ENCODE measurements at regions not wholly inside any gene's neighbourhood (a gene's known extent, or its start where the extent isn't known, plus 50 kb on each side); places are given as distances from the start of the nearest gene placed in this dataset.
"Not testable (repeated sequence)": the region's sequence is repeated elsewhere in the genome, so short reads cannot be mapped to it uniquely, and the experiment has no call there.

DNA sequence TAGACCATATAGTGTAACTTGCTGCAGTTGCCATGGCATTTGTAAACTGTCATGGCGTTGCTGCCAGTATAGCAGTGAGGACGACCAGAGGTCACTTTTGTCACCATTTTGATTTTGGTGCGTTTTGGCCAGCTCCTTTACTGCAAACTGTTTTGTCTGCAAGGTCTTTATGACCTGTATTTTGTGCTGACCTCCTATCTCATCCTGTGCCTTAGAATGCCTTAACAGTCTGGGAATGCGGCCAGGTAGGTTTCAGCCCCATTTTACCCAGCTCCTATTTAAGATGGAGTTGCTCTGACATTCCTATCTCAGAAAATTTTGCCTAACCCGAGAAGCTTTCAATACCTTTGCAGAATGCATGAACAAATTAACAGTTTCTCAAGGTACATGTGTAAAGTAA lies 914.4 kb upstream of the ACO1 start:
- FAIRE-seq, result no peak

DNA sequence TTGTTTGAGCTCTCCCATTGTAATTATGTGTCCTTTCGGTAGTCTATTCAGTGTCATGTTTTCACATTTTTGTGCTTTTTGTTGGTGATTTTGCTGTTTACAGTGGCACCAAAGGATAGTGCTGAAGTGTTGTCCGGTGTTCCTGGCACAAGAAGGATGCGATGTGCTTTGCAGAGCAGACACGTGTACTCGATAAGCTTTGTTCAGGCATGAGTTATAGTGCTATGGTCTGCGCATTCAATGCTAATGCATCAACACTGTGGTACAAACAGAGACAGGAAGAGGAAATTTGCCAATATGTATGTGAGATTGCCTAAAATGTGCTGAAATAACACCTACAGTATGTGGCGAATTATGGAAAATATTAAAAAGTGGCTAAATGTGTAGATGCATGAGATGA lies 913.4 kb upstream of the ACO1 start:
- DNase-seq (ENCODE audit: low spot score) (no peak), FAIRE-seq (no peak)

More for the DNA sequence above, 914.4 kb upstream of the ACO1 start:
- DNase-seq (ENCODE audit: low spot score), result no peak

DNA sequence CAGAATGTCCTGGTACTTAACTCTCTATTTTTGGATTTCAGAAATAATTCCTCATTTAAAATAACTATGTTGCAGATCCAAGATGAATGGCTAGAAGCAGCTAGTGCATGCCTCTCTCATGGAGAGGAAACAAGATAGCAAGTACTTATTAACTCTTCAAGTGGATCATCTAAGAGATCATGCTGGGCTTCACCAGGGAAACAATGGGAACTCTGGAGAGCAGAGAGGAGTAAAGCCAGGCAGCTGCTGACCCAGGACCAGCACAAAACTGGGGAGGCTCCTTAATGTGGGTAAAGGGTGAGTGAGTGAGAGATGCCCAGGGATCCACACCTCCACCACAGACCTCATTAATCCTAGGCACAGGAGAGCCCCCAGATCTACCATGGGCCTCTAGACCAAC lies 897.8 kb upstream of the ACO1 start:
- FAIRE-seq (no peak), DNase-seq (ENCODE audit: low spot score) (no peak)

DNA sequence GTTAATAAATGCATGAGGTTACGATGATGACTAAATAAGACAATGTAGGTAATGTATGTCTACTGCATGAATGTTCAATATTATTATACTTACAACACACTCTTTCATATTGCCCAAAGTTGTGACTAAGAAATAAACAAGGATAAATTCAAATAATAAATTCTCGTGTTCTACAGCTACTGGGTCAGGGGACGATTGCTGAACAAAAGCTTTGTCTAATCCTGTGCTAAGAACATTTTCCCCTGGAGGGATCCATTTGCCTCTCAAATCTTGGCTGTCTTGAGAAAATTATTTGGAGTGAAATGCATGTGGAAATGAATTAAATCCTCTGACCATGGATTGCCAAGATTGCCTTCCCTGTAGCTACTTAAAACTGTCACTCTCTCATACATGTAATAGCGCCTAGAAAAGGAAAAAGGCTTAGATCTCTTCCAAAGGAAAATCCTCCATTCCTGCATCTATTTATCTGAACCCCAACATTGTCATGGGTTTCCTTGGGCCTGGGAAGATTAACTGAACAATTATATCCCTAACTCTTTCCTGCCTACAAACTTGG lies 893.8 kb upstream of the ACO1 start:
- DNase-seq (ENCODE audit: low spot score) (no peak), FAIRE-seq (no peak)

DNA sequence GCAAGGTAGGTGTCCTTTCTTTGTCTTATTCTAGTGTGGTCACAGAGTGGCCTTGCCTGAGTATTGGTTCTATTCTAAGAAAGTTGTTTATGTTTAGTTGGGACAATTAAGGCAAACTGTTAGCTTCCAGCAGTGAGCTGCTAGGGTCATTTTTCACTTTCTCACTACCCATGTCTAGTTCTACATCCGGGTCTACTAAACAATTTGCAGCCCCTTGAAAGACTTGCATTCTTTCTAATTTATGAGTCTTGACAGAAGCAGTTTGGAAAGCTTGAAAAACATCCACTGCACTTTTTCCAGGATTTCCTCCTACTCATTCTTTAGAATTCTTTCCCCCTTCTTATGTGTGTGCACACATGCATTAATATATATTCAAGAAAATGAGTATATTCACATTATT lies 892.2 kb upstream of the ACO1 start:
- FAIRE-seq, result no peak

DNA sequence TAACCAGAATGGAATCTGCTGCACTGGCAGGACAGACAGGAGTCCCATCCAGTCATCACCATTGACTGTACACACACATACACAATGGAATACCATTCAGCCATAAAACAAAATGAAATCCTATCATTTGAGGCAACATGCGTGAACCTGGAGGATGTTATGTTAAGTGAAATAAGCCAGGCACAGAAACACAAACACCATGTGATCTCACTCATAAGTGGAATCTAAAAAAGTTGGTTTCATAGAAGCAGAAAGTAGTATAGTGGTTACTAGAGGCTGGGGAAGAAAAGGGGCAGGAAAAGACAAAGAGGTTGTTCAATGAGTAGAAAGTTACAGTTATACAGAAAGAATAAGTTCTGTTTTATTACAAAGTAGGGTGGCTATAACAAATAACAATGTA lies 884.0 kb upstream of the ACO1 start:
- no peak for DNase-seq (ENCODE audit: low spot score)
- no peak for FAIRE-seq

More for the DNA sequence above, 892.2 kb upstream of the ACO1 start:
- DNase-seq (ENCODE audit: low spot score), result no peak

DNA sequence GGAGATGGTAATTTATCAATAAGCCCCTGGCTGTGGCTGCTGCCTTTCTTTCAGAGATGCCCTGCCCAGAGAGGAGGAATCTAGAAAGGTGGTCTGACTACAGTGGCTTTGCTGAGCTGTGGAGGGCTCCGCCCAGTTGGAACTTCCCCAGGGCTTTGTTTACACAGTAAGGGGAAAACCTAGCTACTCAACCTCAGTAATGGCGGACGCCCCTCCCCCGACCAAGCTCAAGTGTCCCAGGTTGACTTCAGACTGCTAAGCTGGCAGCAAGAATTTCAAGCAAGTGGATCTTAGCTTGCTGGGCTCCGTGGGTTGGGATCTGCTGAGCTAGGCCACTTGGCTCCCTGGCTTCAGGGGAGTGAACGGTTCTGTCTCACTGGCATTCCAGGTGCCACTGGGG lies 865.4 kb upstream of the ACO1 start:
- DNase-seq (ENCODE audit: low spot score) (no peak), FAIRE-seq (no peak)

DNA sequence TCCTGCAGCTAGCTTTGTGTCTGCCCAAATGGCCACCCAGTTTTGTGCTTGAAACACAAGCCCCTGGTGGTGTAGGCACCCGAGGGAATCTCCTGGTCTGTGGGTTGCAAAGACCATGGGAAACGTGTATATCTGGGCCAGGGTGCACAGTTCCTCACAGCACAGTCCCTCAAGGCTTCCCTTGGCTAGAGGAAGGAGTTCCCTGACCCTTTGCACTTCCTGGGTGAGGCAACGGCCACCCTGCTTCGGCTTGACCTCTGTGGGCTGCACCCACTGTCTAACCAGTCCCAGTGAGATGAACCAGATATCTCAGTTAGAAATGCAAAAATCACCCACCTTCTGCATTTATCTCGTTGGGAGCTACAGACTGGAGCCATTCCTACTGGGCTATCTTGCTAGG lies 865.0 kb upstream of the ACO1 start:
- FAIRE-seq, result no peak
- DNase-seq (ENCODE audit: low spot score), result no peak

DNA sequence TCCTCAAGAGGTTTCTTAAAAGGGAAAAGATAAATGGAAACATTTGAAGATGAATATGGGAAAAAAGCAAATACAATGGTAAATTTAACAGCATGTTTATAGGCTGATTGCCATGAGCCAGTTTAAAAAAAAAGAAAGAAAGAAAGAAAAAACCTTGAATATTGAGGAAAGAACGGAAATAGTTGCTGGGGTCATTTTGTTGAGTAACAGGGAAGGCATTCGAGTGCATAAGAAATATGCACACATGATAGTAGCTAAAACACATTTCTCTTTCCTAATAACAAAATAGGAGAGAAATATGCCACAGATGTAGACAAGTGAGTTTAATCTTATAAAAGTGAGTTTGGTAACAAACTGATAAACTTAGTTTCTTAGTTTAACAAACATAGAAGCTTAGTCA lies 864.6 kb upstream of the ACO1 start:
- DNase-seq (ENCODE audit: low spot score) (no peak), FAIRE-seq (no peak)

DNA sequence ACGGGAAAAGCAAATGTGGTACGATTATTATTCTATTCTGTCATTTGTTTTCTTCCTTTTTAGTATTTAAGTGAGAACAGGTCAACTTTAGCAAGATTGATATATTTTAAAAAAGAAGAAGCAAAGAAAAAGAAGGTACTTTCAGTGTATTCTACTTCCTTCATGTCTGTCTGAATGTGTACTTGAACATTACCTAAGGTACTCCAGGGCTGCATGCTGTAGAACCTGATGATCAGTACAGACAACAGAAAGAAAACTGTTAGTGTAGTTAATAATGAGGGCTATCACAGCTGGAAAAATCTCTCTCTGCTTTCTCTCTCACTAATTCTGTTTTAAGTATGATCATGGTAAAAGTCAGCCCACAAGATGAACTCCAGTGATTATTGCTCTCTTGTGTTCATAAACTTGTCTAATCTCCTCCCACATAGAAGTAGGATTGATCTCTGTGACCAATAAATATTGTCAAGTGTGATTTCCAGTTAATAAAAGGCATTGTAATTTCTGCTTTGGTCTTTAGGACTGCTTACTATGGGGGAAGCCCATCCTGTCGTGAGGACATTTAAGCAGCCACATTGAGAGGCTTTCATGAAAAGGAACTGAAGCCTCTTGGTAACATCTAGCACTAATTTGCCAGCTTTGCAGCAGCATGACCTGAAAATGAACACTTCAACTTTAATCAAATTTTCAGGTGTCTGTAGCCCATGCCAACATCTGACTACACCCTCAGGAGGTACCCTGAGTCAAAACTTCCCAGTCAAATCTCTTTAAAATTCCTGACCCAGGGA lies 864.0 kb upstream of the ACO1 start:
- no peak for DNase-seq (ENCODE audit: low spot score)
- FAIRE-seq, result no peak

DNA sequence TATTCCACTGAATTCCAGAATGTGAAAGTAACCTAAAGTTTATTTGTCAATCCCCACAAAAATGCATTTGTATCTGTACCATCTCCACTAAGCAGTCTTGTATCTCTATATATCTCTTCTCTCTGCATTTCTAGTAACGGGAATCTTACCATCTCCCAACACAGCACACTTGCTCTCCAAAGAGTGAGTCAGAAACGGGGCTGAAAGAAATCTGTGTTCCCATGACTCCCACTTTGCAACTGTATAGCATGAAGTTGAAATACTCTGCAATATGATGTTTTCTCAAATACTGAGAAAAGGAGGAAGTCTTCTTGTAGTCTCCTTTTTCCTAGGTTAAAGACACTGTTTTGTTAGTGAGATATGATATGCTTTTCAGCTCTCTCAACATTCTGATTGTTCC lies 848.8 kb upstream of the ACO1 start:
- no peak for FAIRE-seq
- DNase-seq (ENCODE audit: low spot score), result no peak

DNA sequence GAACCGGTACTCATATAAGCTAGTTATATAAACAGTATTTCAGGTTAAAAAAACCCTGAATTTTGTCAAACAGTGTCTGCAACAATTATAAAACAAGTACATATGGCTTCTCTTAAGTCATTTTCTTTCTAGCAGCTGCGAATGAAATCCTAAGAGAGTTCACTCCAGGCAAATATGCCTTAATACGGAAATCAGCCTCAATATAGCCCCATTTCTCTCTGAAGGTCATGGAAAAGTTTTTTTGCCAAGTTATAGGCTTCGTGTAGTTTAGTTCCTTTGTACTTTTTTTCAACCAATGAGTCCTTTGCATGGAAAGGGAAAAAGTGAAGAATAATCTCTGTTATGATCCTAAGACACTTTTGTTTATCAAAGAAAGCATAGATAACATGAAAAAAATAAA lies 848.0 kb upstream of the ACO1 start:
- DNase-seq (ENCODE audit: low spot score) (no peak), FAIRE-seq (no peak)

DNA sequence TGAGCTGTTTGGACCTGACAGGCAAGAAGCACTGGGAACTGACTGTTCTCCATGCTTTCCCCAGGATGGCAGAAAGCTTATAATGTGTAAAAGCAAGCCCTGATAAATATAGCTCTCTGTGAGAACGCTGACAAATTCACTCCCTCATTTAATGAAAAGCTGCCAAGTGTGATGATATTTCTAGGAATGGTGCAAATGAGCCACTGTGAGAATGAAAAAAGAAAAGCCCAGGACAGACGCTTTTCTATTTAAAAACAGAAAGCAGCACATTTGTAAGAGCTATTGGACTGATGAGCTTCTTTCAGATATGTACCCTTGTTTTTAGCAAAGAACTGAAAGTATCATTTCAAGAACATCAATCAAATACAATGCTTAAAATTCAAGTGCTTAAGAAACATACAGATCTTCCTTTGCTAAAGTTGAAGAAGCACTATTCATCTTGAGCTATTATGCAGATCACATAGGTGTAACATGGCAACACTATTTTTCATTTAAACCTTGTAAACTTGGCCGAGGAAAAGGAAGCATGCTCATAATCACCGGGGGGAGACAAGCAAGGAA lies 842.6 kb upstream of the ACO1 start:
- no peak for FAIRE-seq
- DNase-seq (ENCODE audit: low spot score), result no peak

DNA sequence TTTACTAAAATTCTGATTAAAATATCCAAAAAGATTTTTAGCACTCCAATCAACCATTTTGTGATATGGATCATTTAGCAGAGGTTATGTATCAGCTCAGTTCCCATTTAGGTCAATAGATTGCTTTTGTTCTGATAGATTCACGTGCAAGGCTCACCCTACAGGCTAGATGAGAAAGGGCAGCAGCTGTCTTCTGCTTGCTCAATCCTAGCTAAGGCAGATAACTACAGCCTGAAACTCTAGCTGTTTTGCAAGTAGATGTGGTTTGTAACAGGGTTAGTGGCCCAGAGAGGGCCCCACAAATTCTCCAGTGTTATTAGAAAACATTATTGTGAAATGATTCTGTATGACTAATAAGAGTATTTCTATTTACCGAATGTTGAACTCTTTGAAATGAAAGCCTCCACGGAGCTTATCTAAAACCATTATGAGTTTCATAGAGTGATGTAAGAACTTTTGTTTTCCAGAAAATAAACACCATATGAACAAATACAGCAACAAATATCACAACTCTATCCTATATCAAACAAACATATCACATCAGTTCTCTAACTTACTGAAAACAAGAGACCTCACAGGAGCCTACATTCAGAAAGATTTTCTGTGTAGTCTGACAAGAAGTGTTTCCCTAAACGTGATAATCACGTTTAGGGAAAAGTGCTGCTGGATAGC lies 841.9 kb upstream of the ACO1 start:
- FAIRE-seq, result no peak

DNA sequence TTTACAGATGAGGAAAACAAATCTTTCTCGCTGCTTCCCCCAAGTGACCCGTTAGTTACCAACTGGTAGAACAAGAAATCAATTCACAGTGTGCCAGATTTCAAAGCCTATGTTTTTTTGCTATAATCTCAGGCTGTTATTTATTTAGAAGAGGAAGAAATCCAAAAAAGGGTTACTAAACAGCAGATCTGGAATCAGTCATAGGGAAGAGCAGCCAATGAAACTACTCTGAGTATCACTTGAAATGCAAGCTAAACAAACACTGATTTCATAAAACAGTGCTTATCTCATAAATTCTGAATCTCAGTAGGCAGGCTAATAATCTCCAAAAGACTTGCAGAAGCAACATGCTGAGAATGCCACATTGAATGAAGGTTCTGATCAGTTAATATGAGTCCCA lies 829.5 kb upstream of the ACO1 start:
- DNase-seq (ENCODE audit: low spot score), result no peak
- no peak for FAIRE-seq

More for the DNA sequence above, 841.9 kb upstream of the ACO1 start:
- no peak for DNase-seq (ENCODE audit: low spot score)

DNA sequence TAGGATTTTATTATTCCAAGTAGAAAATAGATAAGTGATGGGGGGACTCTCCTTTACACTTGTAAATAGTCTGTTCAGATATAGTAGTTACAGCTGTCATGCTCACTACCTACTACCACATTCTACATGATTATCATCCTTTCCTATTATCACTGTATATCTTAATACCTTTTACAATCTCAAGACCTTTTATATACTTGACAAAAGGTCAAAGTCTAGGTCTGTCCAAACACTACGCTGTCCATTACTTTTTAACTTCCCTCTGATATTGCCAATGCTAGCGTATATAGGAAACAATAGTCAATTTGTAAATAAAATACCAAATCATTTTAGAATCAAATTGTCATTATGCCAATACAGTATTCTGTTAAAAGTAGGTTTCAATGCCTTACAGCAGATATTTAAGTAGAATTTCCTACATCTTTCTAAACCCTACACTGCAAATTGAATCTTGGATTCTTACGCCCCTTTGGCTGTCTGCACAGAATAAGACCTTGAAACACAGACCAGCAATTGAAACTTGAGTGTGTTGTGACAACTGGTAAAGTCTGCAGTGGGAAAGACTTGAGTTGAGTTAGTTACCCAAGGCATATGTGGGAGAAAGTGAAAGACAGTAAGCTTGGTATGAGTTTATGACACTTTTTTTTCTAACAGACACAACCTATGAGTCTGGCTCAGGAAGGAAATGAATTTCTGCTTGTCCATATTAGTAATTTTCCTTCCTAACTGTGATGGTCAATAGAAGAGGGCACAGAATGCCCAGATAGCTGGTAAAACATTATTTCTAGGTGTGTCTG lies 827.6 kb upstream of the ACO1 start:
- FAIRE-seq (no peak), DNase-seq (ENCODE audit: low spot score) (no peak)

DNA sequence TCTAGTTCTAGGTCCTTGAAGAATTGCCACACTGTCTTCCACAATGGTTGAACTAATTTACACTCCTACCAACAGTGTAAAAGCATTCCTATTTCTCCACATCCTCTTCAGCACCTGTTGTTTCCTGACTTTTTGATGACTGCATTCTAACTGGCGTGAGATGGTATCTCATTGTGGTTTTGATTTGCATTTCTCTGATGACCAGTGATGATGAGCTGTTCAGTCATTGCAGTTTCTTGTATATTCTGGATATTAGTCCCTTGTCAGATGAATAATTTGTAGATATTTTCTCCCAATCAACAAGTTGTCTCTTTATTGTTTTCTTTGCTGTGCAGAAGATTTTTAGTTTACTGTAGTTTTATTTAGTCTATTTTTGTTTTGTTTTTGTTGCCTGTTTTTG lies 812.3 kb upstream of the ACO1 start:
- DNase-seq (ENCODE audit: low spot score); FAIRE-seq: not testable (repeated sequence)

DNA sequence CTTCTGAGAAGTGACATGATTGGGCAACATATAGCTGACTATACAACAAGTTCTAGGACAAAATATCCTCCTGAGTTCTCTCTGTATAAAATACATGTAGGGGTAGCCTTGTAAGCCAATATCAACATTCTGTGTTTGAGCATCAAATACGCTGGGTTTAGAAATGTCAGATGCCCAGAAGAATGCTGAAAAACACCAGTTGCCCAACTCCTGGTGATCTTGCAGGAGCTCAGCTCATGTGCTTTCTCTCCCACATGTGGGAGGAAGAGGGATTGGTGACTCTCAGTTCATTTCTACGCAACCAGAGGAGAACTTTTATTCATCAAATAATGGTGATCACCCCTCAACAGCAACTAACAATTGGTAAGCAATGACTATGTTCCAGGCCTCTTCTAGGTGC lies 810.9 kb upstream of the ACO1 start:
- no peak for DNase-seq (ENCODE audit: low spot score)
- FAIRE-seq, result no peak

DNA sequence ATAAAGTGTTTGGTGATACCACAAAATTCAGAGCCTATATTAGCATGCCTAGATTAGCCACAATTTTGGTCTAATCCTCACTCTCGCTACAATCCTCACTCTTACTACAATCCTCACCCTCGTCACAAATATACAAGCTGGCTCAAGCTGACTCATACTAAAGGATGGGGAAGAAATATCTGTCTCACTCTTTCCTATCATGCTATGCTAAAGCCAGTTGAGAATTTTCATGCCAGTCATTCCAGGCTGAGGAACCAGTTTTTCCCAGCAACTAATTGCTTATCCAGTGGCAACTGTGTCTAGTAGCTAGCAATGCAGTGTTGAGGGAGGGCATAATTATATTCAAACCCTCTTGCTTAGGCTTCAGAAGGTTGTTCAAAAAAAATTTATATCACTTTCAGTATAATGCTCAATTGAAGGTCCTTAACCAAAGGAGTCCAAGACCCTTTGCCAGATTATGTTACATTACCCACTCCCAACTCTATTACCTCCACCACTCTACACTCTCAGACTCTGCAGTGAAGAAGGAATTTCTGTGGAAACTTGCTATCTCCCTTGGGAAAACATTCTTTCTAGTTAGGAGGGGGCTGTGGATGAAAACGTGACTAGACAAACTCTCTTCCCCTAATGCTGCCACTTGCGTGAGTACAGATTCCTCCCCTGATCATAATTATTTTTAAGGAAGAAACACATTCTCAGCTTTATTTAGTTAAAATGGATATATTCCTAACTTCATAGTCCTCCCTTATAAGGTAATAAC lies 810.3 kb upstream of the ACO1 start:
- FAIRE-seq (no peak), DNase-seq (ENCODE audit: low spot score) (no peak)

DNA sequence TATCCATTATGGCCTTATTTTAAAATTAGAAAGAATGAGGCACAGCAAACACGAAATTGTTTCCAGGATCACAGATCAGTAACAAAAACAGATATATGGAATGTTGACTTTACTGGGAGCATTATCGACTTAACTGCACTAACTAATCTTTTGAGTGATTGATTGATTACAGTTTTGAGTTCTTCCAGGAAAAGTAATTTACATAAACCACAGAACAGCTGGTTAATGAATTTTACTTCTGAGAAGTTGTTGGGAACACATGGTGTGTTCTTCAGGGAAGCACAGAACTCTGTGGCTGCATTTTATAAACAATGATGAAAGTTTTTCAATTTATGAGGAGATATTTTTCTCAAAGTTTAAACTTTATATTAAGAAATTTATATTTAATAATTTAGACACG lies 802.4 kb upstream of the ACO1 start:
- no peak for DNase-seq (ENCODE audit: low spot score)

DNA sequence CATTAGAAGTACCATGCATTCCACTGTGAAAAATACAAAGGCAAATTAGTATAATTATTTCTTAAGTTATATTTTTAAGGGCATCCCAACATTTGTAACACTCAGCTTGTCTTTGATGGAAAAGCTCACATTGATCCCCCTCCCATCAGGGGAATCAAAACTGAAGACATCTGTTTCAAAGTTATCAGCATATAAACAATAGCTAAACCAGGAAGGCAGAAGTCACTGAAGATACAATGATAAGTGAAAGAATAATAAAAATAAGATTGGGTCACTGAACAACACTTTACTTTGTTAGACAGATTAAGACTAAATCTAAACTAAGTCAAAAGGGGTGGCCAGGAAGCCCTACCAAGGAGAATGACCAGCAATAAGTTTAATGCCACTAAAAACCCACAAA lies 801.9 kb upstream of the ACO1 start:
- DNase-seq (ENCODE audit: low spot score) (no peak), FAIRE-seq (no peak)

More for the DNA sequence above, 802.4 kb upstream of the ACO1 start:
- no peak for FAIRE-seq

All from RCC 7860 (cell line).